HFF-Myc (cell line): ENCODE measurements at regions not wholly inside any gene's neighbourhood (a gene's known extent, or its start where the extent isn't known, plus 50 kb on each side); places are given as distances from the start of the nearest gene placed in this dataset.
"Not testable (repeated sequence)": the region's sequence is repeated elsewhere in the genome, so short reads cannot be mapped to it uniquely, and the experiment has no call there.

Experiments used
- DNase-seq: peaks from one replicate; pipeline ENCODE4 v3.0.0-alpha.2; 2011; ENCODE audit warnings: low read depth; ENCODE audit errors: extremely low read depth
- H3K4me3 ChIP-seq: replicated peaks from 2 replicates; pipeline ENCODE4 v1.5.1; 2011; ENCODE audit warnings: low read depth, mild to moderate bottlenecking, control low read depth, low read length
- CTCF ChIP-seq: IDR thresholded peaks from 2 replicates; pipeline ENCODE4 v1.5.1; 2012; ENCODE audit warnings: mild to moderate bottlenecking, low read depth, low read length, control low read depth; ENCODE audit errors: missing control alignments

GRCh38 chr13:37966266-37966665 lies 96.7 kb upstream of the TRPC4 start:
- DNase-seq: no peak

GRCh38 chr13:37960427-37960826 lies 90.9 kb upstream of the TRPC4 start:
- DNase-seq: no peak
- TF ChIP-seq CTCF: peak; percentile 14
- no peak overlapping the region for H3K4me3 ChIP-seq

More at GRCh38 chr13:37966266-37966665, 96.7 kb upstream of the TRPC4 start:
- H3K4me3 ChIP-seq: no peak overlapping the region
- TF ChIP-seq CTCF: no peak

GRCh38 chr13:37959284-37959683 lies 89.7 kb upstream of the TRPC4 start:
- no peak overlapping the region for H3K4me3 ChIP-seq
- TF ChIP-seq CTCF: no peak
- no peak for DNase-seq

GRCh38 chr13:37956536-37956935 lies 87.0 kb upstream of the TRPC4 start:
- no peak for TF ChIP-seq CTCF
- no peak for DNase-seq
- no peak overlapping the region for H3K4me3 ChIP-seq

- not testable (repeated sequence) for DNase-seq, H3K4me3 ChIP-seq
These were observed 85.0 kb upstream of the TRPC4 start for GRCh38 chr13:37954597-37954996.

GRCh38 chr13:37954191-37954590 lies 84.6 kb upstream of the TRPC4 start:
- DNase-seq: no peak
- TF ChIP-seq CTCF: no peak
- no peak overlapping the region for H3K4me3 ChIP-seq

GRCh38 chr13:37953696-37954095 lies 84.1 kb upstream of the TRPC4 start:
- no peak for DNase-seq
- no peak overlapping the region for H3K4me3 ChIP-seq
- TF ChIP-seq CTCF: no peak
